ENCODE measurements at regions not wholly inside any gene's neighbourhood (a gene's known extent, or its start where the extent isn't known, plus 50 kb on each side); places are given as distances from the start of the nearest gene placed in this dataset.

- H3K27ac ChIP-seq, result no peak overlapping the region
- H3K9me3 ChIP-seq (ENCODE audit: low read depth), result no peaks in the 10 kb centered on the region
- no peaks in the 10 kb centered on the region for H3K36me3 ChIP-seq
- TF ChIP-seq CTCF (IDR thresholded peaks at IDR 0.05; ENCODE audit: low read depth, low read length), result no peak
- DNase-seq (ENCODE audit: low read depth in 1 of 2, low spot score in 1 of 2), result no peak
- no peak overlapping the region for H3K4me3 ChIP-seq
- no peaks in the 10 kb centered on the region for H3K27me3 ChIP-seq
- H3K4me1 ChIP-seq (ENCODE audit: low read depth), result no peaks in the 10 kb centered on the region
These were observed 60.7 kb upstream of the MPEG1 start for GRCh38 chr11:59273373-59273841.

DNA sequence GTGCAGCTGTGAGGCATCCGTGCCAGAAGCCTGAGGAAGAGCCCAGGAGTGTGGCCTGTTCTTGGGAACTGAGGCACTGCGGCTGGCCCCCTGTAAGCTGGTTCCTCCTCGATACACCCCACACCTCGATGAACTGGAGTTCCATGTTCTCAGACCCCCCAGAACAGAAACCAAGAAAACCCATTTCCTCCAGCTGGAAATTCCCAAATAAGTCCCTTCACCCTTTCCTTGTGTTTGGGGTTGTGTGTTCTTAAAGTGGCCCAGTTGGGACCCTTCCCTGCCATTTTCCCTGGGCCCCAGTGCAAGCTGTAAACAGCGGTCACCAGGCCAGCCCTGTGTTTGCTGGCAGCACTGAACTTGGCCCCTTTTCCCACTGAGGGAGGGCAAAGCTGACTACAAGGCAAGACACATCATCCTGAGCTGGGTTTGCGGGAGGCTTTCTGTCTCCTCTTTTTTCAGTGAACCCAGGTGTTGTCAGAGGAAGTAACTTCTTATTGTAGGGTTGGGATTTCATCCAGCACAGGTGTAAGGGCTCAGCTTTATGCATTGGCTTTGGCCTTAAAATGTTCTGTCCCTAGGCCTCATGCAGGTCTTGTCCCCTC lies 60.1 kb upstream of the MPEG1 start:
- no peak for DNase-seq (ENCODE audit: low read depth in 1 of 2, low spot score in 1 of 2)
- Histone ChIP-seq H3K27ac (no peak overlapping the region), H3K4me1 (ENCODE audit: low read depth) (no peaks in the 10 kb centered on the region), H3K36me3 (no peaks in the 10 kb centered on the region), H3K4me3 (no peak overlapping the region), H3K27me3 (no peaks in the 10 kb centered on the region), H3K9me3 (ENCODE audit: low read depth) (no peaks in the 10 kb centered on the region)
- no peak for TF ChIP-seq CTCF (IDR thresholded peaks at IDR 0.05; ENCODE audit: low read depth, low read length)

GRCh38 chr11:59271811-59272327 lies 59.1 kb upstream of the MPEG1 start:
- Histone ChIP-seq H3K4me3 (no peak overlapping the region), H3K4me1 (ENCODE audit: low read depth) (peaks cover 3% of the 10 kb centered on the region), H3K9me3 (ENCODE audit: low read depth) (no peaks in the 10 kb centered on the region), H3K27me3 (no peaks in the 10 kb centered on the region), H3K27ac (no peak overlapping the region), H3K36me3 (no peaks in the 10 kb centered on the region)
- TF ChIP-seq CTCF (IDR thresholded peaks at IDR 0.05; ENCODE audit: low read depth, low read length), result no peak
- no peak for DNase-seq (ENCODE audit: low read depth in 1 of 2, low spot score in 1 of 2)

GRCh38 chr11:59271247-59271755 lies 58.6 kb upstream of the MPEG1 start:
- DNase-seq (ENCODE audit: low read depth in 1 of 2, low spot score in 1 of 2), result no peak
- Histone ChIP-seq H3K4me3 (no peak overlapping the region), H3K4me1 (ENCODE audit: low read depth) (peaks cover 7% of the 10 kb centered on the region), H3K27me3 (no peaks in the 10 kb centered on the region), H3K9me3 (ENCODE audit: low read depth) (no peaks in the 10 kb centered on the region), H3K27ac (no peak overlapping the region), H3K36me3 (no peaks in the 10 kb centered on the region)
- TF ChIP-seq CTCF (IDR thresholded peaks at IDR 0.05; ENCODE audit: low read depth, low read length), result no peak

DNA sequence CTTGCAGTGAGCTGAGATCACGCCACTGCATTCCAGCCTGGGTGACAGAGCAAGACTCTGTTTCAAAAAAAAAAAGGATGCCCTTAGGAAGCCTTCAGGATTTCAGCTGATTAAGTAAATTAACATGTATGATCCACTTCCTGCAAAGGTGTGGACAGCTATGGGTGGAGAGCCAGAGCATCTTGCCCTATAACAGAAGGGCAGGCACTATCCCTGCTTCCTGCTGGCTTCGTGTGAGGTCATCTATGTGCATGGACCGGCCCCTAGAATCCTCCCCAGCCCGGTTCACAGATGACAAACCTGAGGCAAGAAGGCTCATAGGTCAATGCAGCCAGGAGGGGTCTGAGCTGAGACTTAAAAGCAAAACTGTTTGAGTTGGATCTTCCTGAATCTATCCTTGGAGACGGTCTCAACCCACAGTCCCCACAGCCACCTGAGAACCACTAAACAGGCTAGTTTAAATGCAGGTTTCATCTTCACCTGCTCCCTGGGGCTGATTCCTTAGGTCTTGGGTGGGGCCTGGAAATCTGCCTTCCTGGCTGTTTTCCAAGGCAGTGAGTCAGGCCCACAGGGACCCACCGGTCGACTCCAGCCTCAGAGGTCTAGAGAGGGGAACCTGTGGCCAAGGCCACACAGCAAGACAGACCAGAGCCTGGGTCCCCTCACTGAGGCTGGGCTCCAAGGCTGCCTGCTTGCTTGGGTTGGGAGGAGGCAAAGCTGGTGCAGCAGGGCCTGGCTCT lies 55.2 kb upstream of the MPEG1 start:
- Histone ChIP-seq H3K9me3 (ENCODE audit: low read depth) (no peaks in the 10 kb centered on the region), H3K36me3 (no peaks in the 10 kb centered on the region), H3K4me1 (ENCODE audit: low read depth) (peaks cover 7% of the 10 kb centered on the region), H3K27ac (no peak overlapping the region), H3K27me3 (no peaks in the 10 kb centered on the region), H3K4me3 (no peak overlapping the region)
- TF ChIP-seq CTCF (IDR thresholded peaks at IDR 0.05; ENCODE audit: low read depth, low read length), result no peak
- no peak for DNase-seq (ENCODE audit: low read depth in 1 of 2, low spot score in 1 of 2)
